GM12891 (cell line): ENCODE measurements at regions not wholly inside any gene's neighbourhood (a gene's known extent, or its start where the extent isn't known, plus 50 kb on each side); places are given as distances from the start of the nearest gene placed in this dataset.

Experiments
- POLR2A ChIP-seq: IDR thresholded peaks from 2 replicates; pipeline ENCODE4 v1.6.1; 2011; ENCODE audit warnings: low read depth, low read length, control low read depth
- POLR2AphosphoS5 ChIP-seq: IDR thresholded peaks from 2 replicates; pipeline ENCODE4 v1.6.1; 2011; ENCODE audit warnings: low read depth, low read length, control low read depth
- TAF1 ChIP-seq: IDR thresholded peaks from 2 replicates; pipeline ENCODE4 v1.6.1; 2011; ENCODE audit warnings: low read depth, low read length, control low read depth

DNA sequence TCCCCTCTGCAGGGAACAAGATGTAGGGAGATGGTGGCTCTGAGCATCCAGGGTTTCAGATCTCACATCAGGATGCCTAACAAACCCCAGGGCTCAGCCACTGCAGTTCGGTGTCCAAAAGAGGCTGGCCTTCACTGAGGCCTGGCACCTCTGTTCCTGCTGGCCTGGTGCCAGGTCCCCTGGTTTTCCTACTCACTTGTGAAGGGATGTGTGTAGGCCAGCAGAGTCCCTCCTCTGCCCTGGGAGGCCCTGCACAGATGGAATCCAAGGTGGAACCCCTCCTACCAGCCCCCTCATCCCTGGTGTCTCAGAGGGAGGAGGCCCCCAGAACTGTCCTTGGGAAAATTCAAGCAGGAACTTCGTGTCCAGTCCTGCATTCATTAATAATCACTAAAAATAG is 260.6 kb downstream of the CCSER2 start:
- TF ChIP-seq POLR2A = no peak
- TF ChIP-seq POLR2AphosphoS5 = no peak
- no peak for TF ChIP-seq TAF1
